WI38 (cell line): ENCODE measurements at regions not wholly inside any gene's neighbourhood (a gene's known extent, or its start where the extent isn't known, plus 50 kb on each side); places are given as distances from the start of the nearest gene placed in this dataset.

Experiments
- H3K4me3 ChIP-seq: 2 replicates; pipeline ENCODE4 v1.5.1; 2011; ENCODE audit warnings: low read depth, mild to moderate bottlenecking, control low read depth, low read length
- TF ChIP-seq, protein P1 (sequence below): IDR thresholded peaks from 2 replicates; pipeline ENCODE4 v1.5.1; 2012; ENCODE audit warnings: low read depth, mild to moderate bottlenecking, control low read depth, low read length

DNA sequence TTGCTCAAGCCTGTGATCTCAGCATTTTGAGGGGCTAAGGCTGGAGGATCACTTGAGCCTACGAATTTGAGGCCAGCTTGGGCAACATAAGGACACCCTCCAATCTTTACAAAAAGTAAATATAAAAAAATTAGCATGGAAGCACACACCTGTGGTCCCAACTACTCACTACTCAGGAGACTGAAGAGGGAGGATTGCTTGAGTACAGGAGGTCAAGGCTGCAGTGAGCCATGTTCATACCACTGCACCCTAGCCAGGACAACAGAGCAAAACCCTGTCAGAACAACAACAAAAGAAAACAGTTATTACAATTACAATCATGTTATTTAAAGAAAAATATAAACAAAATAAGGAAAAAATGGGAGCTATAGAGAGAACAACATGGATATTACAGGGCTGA is 82.5 kb upstream of the TNFAIP3 start:
- TF ChIP-seq, protein P1, sequence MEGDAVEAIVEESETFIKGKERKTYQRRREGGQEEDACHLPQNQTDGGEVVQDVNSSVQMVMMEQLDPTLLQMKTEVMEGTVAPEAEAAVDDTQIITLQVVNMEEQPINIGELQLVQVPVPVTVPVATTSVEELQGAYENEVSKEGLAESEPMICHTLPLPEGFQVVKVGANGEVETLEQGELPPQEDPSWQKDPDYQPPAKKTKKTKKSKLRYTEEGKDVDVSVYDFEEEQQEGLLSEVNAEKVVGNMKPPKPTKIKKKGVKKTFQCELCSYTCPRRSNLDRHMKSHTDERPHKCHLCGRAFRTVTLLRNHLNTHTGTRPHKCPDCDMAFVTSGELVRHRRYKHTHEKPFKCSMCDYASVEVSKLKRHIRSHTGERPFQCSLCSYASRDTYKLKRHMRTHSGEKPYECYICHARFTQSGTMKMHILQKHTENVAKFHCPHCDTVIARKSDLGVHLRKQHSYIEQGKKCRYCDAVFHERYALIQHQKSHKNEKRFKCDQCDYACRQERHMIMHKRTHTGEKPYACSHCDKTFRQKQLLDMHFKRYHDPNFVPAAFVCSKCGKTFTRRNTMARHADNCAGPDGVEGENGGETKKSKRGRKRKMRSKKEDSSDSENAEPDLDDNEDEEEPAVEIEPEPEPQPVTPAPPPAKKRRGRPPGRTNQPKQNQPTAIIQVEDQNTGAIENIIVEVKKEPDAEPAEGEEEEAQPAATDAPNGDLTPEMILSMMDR, result no peak
- no peak overlapping the region for H3K4me3 ChIP-seq

DNA sequence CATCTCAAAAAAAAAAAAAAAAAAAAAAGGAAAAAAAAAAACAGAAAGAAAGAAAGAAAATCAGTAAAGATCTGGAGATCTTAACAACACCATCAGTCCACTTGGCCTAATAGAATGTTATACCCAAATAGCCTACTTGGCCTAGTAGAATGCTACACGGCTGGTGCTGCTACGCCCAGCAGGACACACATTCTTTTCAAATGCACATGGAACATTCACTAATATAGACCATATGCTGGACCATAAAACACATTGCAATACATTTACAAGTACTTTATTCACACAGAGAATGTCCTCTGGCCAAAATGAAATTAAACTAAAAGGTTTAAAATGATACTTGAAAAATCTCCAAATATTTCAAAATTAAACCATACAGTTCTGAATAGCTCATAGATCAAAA is 80.0 kb upstream of the TNFAIP3 start:
- TF ChIP-seq, protein P1, result no peak
- no peak overlapping the region for H3K4me3 ChIP-seq

DNA sequence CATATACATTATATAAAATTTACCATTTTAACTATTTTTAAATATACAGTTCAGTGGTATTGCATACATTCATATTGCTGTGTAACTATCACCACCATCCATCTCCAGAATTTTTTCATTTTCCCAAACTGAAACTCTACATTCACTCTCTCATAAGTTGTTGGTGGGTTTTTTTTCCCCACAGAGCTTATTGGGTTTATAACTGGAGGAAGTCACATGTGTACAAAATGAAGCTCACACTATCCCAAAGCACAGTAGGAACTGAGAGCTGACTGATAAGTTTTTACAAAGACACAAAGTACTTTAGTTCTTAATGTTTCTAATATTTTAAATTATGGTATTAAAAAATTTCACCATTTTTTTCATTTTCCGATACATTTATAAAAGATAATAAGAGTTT is 78.8 kb upstream of the TNFAIP3 start:
- H3K4me3 ChIP-seq, result no peak overlapping the region
- TF ChIP-seq, protein P1, result no peak

DNA sequence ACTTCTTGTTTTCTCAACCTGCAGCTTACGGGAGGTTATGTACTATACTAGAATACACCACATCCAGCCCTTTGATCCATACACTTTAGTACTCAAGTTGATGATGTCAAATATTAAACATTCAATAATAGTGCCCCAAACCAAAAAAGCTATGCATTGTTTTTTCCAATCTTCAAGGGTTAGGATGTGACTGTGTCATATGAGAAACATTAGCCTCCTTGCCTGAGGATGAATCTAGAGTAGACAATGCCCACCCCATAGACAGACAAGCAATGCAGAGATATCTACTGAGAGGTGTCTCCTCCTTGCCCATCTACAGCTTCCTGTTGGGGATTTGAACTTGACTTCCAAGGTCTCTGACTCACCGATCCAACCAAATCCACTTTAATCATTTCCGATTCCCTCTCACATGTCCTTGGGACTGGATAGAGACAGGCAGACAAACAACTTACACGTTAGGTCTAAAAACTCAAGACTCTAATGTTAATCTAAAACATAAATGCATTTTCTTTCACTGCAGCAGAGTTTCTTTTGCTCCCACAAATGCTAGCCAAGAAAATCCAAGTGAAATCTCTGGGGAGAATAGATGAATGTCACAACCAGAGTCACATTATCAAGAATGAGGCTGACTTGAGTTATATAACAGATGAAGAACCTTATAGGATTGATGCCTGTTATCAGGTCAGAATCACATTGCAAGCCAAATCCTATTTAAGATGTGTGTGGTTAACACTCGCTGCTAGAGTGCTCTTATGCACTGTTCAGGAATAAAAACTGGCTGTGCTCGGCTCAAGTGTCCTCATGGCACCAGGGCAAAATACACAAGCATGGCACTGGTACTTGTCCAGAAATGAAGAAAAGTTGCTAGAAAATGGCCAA is 75.5 kb upstream of the TNFAIP3 start:
- TF ChIP-seq, protein P1, result no peak

GRCh38 chr6:137792160-137793033 is 74.7 kb upstream of the TNFAIP3 start:
- TF ChIP-seq, protein P1, result no peak
- H3K4me3 ChIP-seq, result no peak overlapping the region

More for the DNA sequence above, 75.5 kb upstream of the TNFAIP3 start:
- H3K4me3 ChIP-seq, result no peak overlapping the region

DNA sequence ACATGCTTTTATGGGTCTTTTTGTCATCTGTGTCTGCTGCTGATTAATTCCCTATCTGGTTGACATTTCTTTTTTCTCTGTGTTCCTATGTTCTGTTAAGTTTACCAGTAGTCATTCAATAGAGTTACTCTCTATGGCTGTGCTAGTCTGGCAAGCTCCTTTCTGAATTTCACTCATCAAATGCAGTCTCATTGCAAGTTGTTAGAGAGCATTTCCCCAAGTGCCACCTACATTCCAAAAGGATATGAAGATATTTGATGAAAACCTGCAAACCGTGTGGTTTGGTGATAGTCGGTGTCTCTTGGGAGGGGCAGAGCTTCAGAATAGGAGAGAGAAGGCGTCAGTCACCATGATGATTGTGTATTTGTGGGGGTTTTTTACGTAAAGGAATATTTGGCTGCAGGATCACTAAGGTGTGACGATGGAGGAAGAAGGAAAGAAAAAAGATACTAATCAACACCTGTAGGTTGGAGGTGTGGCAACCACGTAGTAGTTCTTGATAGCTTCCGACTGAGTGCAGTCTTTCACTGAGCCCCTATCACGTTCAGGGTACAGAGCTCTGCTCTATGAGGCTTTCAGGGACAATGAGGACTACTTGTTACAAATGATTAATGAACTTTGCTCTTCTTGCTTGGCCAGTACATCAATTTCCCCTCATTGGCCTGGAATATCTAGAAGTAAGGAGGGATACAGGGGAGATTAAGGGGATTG is 73.1 kb upstream of the TNFAIP3 start:
- no peak overlapping the region for H3K4me3 ChIP-seq
- TF ChIP-seq, protein P1, result no peak
